Chondrocyte (in vitro differentiated cells): ENCODE measurements at regions not wholly inside any gene's neighbourhood (a gene's known extent, or its start where the extent isn't known, plus 50 kb on each side); places are given as distances from the start of the nearest gene placed in this dataset.

Source experiments
- DNase-seq: peaks from one replicate; pipeline ENCODE4 v3.0.0; 2021; ENCODE audit warnings: mixed read lengths, low spot score
- H3K27ac Mint-ChIP-seq: one replicate; pipeline ENCODE4 v1.8.0; 2021; ENCODE audit warnings: mild to moderate bottlenecking, moderate library complexity, mixed read lengths; ENCODE audit not compliant: unreplicated experiment
- H3K27me3 Mint-ChIP-seq: 2 replicates; pipeline ENCODE4 v1.8.0; 2021; ENCODE audit warnings: low read depth, mixed read lengths
- H3K36me3 Mint-ChIP-seq: 2 replicates; pipeline ENCODE4 v1.8.0; 2021; ENCODE audit warnings: low read depth, mixed read lengths
- H3K4me1 Mint-ChIP-seq: 2 replicates; pipeline ENCODE4 v1.8.0; 2021; ENCODE audit warnings: low read depth, mild to moderate bottlenecking, mixed read lengths
- H3K4me3 Mint-ChIP-seq: one replicate; pipeline ENCODE4 v1.8.0; 2021; ENCODE audit warnings: mild to moderate bottlenecking, moderate library complexity, mixed read lengths; ENCODE audit not compliant: unreplicated experiment
- H3K9me3 Mint-ChIP-seq: 2 replicates; pipeline ENCODE4 v1.8.0; 2021; ENCODE audit warnings: low read depth, mixed read lengths
- CTCF ChIP-seq: fragments of 200-600 bp; sonication (generic); IDR thresholded peaks from 2 replicates; pipeline ENCODE4 v1.5.0; 2021; ENCODE audit warnings: antibody characterized with exemption, mild to moderate bottlenecking, moderate library complexity

GRCh38 chr11:24298146-24298545 is 198.7 kb upstream of the LUZP2 start:
- DNase-seq = no peak
- Mint-ChIP-seq H3K4me1 (peaks cover 3% of the 10 kb centered on the region), H3K9me3 (no peaks in the 10 kb centered on the region), H3K27ac (no peak overlapping the region), H3K4me3 (no peak overlapping the region), H3K27me3 (no peaks in the 10 kb centered on the region), H3K36me3 (no peaks in the 10 kb centered on the region)
- no peak for TF ChIP-seq CTCF

GRCh38 chr11:24311974-24312373 is 184.9 kb upstream of the LUZP2 start:
- no peak for DNase-seq
- no peak for TF ChIP-seq CTCF
- H3K27me3 Mint-ChIP-seq = no peaks in the 10 kb centered on the region
- H3K36me3 Mint-ChIP-seq = peaks cover 1% of the 10 kb centered on the region
- H3K4me3 Mint-ChIP-seq = no peak overlapping the region
- H3K27ac Mint-ChIP-seq = no peak overlapping the region
- peaks cover 3% of the 10 kb centered on the region for H3K9me3 Mint-ChIP-seq
- H3K4me1 Mint-ChIP-seq = peaks cover 11% of the 10 kb centered on the region

- peaks cover 8% of the 10 kb centered on the region for H3K9me3 Mint-ChIP-seq
Measured at GRCh38 chr11:24312464-24313238, 184.2 kb upstream of the LUZP2 start.

DNA sequence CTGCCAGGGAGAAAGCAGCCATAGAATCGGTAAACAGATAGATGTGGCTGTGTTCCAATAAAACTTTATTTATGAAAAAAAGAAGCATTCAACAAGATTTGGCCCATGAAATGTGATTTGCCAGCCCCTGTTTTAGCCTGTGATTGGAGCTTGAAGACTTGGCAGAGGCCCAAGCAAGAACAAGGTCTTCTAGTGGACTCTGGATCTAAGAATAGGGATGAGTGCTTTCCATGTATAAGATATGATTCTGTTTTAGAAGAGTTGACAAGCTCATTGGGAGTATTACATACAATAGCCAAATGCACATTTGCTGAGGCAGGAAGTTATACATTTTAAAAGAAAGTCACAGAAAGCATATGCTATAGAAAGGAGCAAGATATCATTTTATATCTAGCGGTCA is 175.6 kb upstream of the LUZP2 start:
- no peak overlapping the region for H3K4me3 Mint-ChIP-seq
- no peak overlapping the region for H3K27ac Mint-ChIP-seq
- H3K36me3 Mint-ChIP-seq = peaks cover 3% of the 10 kb centered on the region
- peaks cover 17% of the 10 kb centered on the region for H3K9me3 Mint-ChIP-seq
- no peak for TF ChIP-seq CTCF
- peaks cover 8% of the 10 kb centered on the region for H3K4me1 Mint-ChIP-seq
- H3K27me3 Mint-ChIP-seq = no peaks in the 10 kb centered on the region
- DNase-seq = no peak

More at GRCh38 chr11:24312464-24313238, 184.2 kb upstream of the LUZP2 start:
- Mint-ChIP-seq H3K4me3 (no peak overlapping the region), H3K27me3 (no peaks in the 10 kb centered on the region), H3K27ac (peak overlapping the region; percentile 14), H3K36me3 (peaks cover 4% of the 10 kb centered on the region), H3K4me1 (peaks cover 11% of the 10 kb centered on the region)
- no peak for TF ChIP-seq CTCF
- DNase-seq = no peak

- H3K27ac Mint-ChIP-seq = peak overlapping the region; percentile 1
- H3K9me3 Mint-ChIP-seq = no peaks in the 10 kb centered on the region
- no peak overlapping the region for H3K4me3 Mint-ChIP-seq
- no peak for DNase-seq
- peaks cover 8% of the 10 kb centered on the region for H3K4me1 Mint-ChIP-seq
- H3K27me3 Mint-ChIP-seq = no peaks in the 10 kb centered on the region
- TF ChIP-seq CTCF = no peak
- H3K36me3 Mint-ChIP-seq = no peaks in the 10 kb centered on the region
Measured at GRCh38 chr11:24324211-24324610, 172.6 kb upstream of the LUZP2 start.
